HepG2 (cell line): ENCODE measurements at regions not wholly inside any gene's neighbourhood (a gene's known extent, or its start where the extent isn't known, plus 50 kb on each side); places are given as distances from the start of the nearest gene placed in this dataset.
"Not testable (repeated sequence)": the region's sequence is repeated elsewhere in the genome, so short reads cannot be mapped to it uniquely, and the experiment has no call there.

Experiments used
- ATF6 ChIP-seq: sonication (generic); formaldehyde crosslinking; conservative IDR thresholded peaks from 2 replicates; pipeline ENCODE4 v1.4.0; 2020; ENCODE audit warnings: missing genetic modification reagents
- MXD1 ChIP-seq: sonication (generic); formaldehyde crosslinking; IDR thresholded peaks from 2 replicates; pipeline ENCODE4 v1.4.0; 2020; ENCODE audit warnings: mild to moderate bottlenecking, missing genetic modification reagents
- REST ChIP-seq, 2 experiments: IDR thresholded peaks; 2 replicates each; pipeline ENCODE4 v1.6.1; 2011 to 2012; ENCODE audit warnings: low read length in 2 of 2, borderline replicate concordance in 1 of 2, low read depth in 1 of 2, mild to moderate bottlenecking in 1 of 2, moderate library complexity in 1 of 2
- SKIL ChIP-seq: sonication (generic); formaldehyde crosslinking; IDR thresholded peaks from 2 replicates; pipeline ENCODE4 v1.8.0; 2022; ENCODE audit warnings: missing genetic modification reagents, mild to moderate bottlenecking, moderate library complexity, borderline replicate concordance
- SP1 ChIP-seq, 2 experiments: fragments of 450-650 bp in 1 of 2; sonication (generic) in 1 of 2; formaldehyde crosslinking in 1 of 2; IDR thresholded peaks; 2 replicates each; pipeline versions ENCODE4 v1.4.0 to v1.6.1; 2016 to 2020; ENCODE audit warnings: missing genetic modification reagents in 1 of 2

GRCh38 chr20:29409160-29409689 lies 1848.2 kb upstream of the DEFB115 start:
- not testable (repeated sequence) for TF ChIP-seq ATF6; SKIL (CRISPR knock-in tag); REST (IDR thresholded peaks at IDR 0.05; ENCODE audit: borderline replicate concordance in 1 of 2, low read depth in 1 of 2, low read length in 2 of 2); SP1 (IDR thresholded peaks at IDR 0.05); SP1 (CRISPR knock-in tag; IDR thresholded peaks at IDR 0.05); MXD1 (CRISPR knock-in tag)
